ENCODE measurements at regions not wholly inside any gene's neighbourhood (a gene's known extent, or its start where the extent isn't known, plus 50 kb on each side); places are given as distances from the start of the nearest gene placed in this dataset.

DNA sequence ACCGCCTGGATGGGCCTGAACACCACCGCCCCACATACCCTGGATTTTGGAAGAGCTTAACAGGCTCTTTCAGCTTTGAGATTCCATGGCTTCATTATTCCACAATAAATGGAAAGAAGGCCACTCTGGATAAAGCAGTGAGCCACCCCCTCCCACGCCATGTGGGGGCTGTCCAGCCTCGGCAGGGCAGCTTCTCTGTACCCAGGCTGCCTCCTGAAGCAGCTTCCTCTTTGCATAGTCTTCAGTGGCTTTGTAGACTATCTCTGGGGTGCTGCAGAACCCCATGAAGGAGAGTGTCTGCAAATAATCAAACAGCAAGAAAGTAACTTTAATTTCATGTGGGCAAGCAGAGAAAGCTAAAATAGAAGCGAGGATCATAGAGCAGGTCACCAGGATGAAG, 96.6 kb upstream of the NXT1 start:
- TF ChIP-seq POLR2A (IDR thresholded peaks at IDR 0.05; ENCODE audit: low read depth, low read length) (no peak), POLR2AphosphoS5 (IDR thresholded peaks at IDR 0.05; ENCODE audit: low read depth, low read length) (no peak), TAF1 (IDR thresholded peaks at IDR 0.05; ENCODE audit: low read depth, low read length) (no peak), PAX5 (IDR thresholded peaks at IDR 0.05; ENCODE audit: insufficient read depth, low read length, severe bottlenecking) (no peak), SPI1 (IDR thresholded peaks at IDR 0.05; ENCODE audit: low read depth, low read length) (no peak)

Measured in GM12891 (cell line).